Prostate gland (tissue), 2 donors: ENCODE measurements at regions not wholly inside any gene's neighbourhood (a gene's known extent, or its start where the extent isn't known, plus 50 kb on each side); places are given as distances from the start of the nearest gene placed in this dataset.

ENCODE experiments used
- POLR2A ChIP-seq: fragments of 450-650 bp; IDR thresholded peaks from one replicate; pipeline ENCODE4 v1.6.1; 2016; ENCODE audit warnings: antibody characterized with exemption, mild to moderate bottlenecking
- TF ChIP-seq, protein P1 (sequence below), 4 experiments: fragments of 200-600 bp in 2 of 4; fragments of 450-650 bp in 2 of 4; sonication (generic) in 2 of 4; IDR thresholded peaks; 1 replicate in 3 of 4; 2 replicates in 1 of 4; pipeline ENCODE4 v1.5.1; 2016 to 2019; ENCODE audit warnings: antibody characterized with exemption in 4 of 4, mild to moderate bottlenecking in 2 of 4, moderate library complexity in 2 of 4

DNA sequence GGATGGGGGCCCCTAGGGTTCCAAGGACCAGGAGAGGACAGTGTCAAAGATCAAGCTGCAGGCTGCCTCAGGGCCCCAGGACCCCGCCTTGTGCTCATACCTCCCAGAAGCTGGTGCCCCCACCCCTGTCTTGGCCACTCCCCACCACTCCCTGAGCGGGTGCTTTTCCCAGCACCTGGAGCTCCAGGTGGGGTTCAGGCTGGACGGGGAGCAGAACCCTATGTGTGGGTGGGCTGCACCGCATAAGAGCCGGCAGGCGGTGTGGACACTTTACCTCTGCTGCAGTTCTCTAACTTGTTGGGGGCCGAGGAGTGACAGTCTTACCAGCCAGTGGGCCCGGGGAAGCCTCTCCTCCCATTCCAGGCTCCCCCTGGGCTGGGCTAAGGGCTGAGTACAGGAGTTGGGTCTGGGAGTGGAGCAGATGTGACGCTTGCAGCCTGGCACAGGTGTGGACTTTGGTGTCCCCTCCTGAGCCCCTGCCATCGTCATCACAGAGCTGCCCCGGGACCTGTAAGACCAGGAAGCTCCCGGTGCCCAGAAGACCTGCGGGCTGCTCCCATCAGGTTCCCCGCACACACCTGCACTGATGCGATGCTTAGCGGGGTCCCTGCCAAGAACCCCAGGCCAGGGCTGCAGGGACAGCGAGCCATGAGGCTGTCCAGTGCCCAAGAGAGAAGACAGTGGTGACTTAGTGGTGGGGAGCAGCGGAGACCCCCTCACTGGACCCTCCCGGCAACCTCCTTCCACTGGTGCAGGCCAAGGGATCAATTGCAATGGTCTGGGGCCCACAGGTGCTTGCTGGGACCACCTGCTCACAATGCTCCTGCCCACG, 674.5 kb downstream of the BRD1 start:
- TF ChIP-seq, protein P1, sequence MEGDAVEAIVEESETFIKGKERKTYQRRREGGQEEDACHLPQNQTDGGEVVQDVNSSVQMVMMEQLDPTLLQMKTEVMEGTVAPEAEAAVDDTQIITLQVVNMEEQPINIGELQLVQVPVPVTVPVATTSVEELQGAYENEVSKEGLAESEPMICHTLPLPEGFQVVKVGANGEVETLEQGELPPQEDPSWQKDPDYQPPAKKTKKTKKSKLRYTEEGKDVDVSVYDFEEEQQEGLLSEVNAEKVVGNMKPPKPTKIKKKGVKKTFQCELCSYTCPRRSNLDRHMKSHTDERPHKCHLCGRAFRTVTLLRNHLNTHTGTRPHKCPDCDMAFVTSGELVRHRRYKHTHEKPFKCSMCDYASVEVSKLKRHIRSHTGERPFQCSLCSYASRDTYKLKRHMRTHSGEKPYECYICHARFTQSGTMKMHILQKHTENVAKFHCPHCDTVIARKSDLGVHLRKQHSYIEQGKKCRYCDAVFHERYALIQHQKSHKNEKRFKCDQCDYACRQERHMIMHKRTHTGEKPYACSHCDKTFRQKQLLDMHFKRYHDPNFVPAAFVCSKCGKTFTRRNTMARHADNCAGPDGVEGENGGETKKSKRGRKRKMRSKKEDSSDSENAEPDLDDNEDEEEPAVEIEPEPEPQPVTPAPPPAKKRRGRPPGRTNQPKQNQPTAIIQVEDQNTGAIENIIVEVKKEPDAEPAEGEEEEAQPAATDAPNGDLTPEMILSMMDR (IDR thresholded peaks at IDR 0.05): no peak
- TF ChIP-seq POLR2A: no peak
